ENCODE measurements at regions not wholly inside any gene's neighbourhood (a gene's known extent, or its start where the extent isn't known, plus 50 kb on each side); places are given as distances from the start of the nearest gene placed in this dataset.
A peak's percentile ranks its signal among the peaks of the same experiment; 100 is the strongest.

- no peak for DNase-seq
Measured at GRCh38 chr20:60132162-60132826, 174.1 kb downstream of the CDH26 start.

DNA sequence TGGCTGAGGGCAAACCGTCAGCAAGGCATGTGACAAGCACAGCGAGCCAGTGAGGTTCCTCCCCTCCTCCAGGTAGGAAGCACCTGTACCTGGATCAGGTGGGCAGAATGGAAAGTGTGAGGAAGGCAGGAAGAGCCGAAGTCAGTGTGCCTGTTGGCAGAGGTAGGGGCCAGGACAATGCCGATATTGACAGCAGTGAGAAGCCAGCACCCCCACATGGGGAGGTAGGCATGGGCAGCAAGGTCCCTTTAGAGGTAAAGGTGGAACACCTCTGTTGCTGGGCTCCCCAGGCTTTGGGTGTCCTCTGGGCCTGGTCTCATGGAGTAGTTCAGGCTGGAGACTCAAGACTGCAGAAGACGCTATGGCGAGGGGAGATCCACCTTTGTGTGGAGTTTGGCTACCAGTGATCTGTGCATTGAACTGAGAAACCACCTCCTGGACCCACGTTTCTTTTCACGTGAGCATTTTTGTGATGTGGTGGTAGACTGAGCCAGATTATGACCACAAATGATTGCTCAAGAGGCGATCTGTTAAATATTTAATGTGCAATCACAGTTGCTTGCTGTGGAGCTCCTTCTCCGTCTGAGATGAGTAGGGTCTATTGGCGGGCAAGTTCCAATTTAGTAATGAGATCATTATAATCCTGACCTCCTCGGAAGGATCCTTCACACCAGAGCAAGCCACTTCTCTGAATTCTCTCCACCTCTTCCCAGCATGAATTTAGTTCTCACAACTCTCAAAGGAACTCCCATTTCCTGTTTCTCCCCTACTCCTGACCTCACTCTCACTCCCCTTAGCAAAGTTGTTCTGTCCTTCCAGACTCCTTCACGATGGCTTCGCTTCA, 174.8 kb downstream of the CDH26 start:
- DNase-seq, result no peak

DNA sequence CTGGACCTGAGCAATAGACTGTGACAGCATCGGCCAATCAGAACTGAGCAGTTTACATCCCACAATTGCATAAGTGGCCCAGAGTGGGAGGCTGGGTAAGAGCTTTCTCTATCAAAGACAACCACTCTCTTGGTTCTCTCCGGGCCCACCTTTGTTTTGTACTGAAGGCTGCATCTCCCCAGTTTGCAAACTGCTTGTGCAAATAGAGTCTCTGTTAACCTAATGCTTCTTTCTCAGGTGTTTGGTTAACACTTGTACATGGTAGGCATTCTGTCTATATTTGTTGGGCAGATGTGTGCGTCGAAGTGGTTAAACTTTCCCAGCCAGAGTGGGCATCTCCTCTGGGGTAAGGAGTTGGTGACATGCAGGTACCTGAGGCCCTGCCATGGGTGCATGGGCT, 177.1 kb downstream of the CDH26 start:
- DNase-seq, result no peak

GRCh38 chr20:60136645-60137401, 178.6 kb downstream of the CDH26 start:
- no peak for DNase-seq

- peak; percentile 7 to 53 for DNase-seq
Measured at GRCh38 chr20:60137657-60138245, 179.5 kb downstream of the CDH26 start.

DNA sequence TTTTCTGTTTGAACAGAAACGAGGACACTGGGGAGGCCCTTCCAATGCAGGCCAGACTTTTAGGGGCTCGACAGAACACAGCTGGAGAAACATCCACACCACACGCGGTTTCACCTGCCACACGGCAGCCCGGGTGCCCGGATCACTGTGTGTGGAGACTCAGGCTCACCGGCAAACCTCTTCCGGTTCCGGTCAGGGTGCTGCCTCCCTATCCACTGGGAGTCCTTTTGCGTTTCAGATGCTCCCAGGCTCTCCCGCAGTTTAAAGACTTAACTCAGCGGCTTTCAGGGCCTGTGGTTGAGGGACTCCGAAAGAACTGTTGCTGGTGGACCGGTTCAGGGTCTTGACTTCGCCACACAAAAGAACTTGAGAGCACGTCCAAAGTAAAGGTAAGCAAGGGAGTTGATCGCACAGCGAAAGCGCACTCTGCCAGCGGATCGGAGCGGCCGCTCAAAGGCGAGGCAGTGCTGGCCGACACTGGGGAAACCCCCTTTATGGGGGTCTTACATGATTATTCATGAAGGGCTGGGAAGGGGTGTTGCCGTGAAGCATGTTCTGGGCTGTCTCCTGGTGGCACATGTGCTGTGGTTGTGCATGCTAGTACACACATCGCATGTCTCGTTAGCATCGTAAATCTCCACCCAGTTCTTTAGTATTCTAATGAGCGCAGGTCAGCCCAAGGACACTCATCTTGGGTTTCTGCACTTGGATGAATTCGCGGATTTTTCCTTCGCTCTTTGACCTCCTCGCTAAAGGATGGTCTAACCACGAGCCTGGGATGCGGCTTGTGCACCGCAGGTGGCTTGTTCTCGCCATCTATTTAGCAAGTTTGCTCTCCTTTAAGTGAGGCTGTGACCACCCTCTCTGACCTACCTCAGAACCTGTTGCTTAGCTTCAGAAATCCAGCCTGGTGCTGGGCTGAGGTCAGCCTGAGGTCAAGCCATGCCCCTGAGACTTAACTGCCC, 180.3 kb downstream of the CDH26 start:
- DNase-seq, result peak; percentile 1 to 59

DNA sequence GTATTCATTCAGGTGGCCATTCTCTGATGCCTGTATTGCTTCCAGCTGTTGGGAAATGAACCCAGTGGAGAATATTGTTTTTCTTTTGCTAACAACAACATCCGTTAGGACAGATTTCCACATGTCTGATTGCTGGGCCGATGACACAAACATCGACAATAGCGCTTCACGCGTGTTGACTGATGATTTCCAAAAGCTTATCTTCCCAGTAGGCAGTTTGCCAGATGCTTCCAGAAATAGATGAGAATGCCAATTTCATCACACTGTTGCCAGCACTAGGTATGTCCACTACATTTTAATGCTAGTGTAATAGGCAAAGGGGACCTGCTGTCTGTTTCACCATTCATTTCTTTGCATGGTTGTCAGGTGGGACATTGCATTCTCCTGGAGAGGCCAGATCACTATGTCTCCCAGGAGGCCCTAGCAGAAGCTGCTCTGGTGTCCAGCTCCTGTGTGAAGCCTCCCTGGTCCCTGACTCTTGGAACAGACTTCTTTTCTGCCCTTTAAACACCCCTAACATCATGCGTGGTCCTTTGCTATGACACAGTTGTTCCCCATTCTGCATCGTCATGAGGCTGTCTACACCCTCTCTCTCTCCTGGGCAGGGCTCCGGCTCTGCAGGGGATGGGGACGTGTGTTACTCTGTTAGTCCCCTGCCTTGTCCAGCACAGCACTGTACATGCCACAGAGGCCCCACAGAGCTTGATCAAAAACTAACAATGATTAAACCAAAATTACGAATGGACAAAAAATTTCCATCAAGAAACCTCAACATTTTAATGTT, 181.6 kb downstream of the CDH26 start:
- no peak for DNase-seq

GRCh38 chr20:60142587-60142986, 184.4 kb downstream of the CDH26 start:
- no peak for DNase-seq

- DNase-seq, result no peak
Measured at GRCh38 chr20:60143261-60143842, 185.1 kb downstream of the CDH26 start.

- DNase-seq, result no peak
Measured at GRCh38 chr20:60144404-60144803, 186.2 kb downstream of the CDH26 start.

GRCh38 chr20:60144974-60145527, 186.8 kb downstream of the CDH26 start:
- DNase-seq, result no peak

GRCh38 chr20:60147004-60147403, 188.8 kb downstream of the CDH26 start:
- no peak for DNase-seq

DNA sequence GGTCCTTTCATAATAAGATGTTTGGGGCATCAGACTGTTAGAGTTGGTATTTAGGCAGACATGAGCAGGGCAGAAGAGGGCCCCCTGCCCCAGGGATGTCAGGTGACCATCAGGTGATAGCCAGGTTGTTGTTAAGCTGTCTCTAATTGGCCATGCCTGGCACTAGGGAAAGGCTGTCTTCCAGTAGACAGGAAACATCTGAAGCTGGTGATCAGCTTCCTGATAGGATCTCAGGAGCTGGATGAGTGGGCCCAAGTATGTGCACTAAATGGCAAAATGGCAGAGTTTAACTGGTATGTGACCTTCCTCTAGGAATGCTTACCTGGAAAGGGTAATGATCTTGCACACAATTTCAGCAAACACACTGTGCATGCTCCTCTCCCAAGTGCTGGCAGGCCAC, 190.7 kb downstream of the CDH26 start:
- no peak for DNase-seq

DNA sequence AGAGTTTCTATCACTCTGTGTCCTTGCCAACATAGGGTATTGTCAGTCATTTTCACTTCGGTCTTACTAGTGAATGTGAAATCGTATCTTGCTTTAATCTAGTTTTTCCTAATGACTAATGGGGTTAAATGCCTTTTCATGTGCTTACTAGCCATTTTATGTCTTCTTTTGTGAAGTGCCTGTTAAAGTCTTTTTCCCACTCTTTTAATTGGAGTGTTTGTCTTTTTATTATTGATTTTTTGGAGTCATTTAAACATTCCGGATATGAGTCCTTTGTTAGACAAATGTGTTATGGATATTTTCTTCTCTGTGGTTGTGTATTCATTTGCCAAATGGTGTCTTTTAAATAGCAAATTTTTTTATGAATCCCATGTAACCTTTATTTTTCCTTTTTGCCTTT, 194.6 kb downstream of the CDH26 start:
- DNase-seq, result no peak

GRCh38 chr20:60160451-60161145, 202.4 kb downstream of the CDH26 start:
- no peak for DNase-seq

- no peak for DNase-seq
Measured at GRCh38 chr20:60167812-60168211, 209.6 kb downstream of the CDH26 start.

DNA sequence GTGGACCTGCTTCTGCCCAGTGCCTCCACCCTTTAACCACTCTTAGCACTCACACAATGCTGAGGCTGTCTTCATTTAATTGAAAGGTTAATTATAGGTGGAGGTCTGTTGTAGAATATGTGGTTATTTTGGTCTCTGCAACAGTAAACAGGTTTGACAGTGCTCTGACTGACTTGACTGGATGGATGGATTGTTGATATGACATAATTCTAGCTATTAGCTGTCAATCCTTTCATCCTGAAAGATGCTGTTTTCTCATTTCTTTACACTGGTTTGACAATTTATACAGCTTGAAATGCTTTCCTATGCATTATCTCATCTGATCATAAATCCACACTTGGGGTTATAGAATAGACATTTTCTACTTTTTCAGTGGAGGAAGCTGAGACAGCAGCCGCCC, 210.7 kb downstream of the CDH26 start:
- DNase-seq, result no peak

GRCh38 chr20:60170116-60170515, 211.9 kb downstream of the CDH26 start:
- no peak for DNase-seq

DNA sequence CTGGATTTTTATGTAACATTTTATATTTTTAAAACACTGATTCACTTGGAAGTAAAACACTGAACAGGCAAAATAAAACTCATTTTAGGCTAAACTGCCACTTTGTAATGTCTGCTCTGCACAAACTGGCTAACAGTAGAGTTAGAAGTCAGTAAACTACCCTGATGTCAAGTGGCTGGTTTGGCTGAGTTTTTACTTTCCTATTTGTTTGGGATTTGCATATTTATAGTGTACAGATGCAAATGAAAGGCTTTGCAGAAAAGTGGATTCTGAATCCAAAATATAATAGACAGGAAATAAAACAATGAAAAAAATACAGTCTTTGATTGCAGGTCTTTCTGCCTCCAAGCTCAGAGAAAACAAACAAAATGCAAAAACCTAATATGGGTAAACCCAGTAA, 213.1 kb downstream of the CDH26 start:
- DNase-seq, result no peak

DNA sequence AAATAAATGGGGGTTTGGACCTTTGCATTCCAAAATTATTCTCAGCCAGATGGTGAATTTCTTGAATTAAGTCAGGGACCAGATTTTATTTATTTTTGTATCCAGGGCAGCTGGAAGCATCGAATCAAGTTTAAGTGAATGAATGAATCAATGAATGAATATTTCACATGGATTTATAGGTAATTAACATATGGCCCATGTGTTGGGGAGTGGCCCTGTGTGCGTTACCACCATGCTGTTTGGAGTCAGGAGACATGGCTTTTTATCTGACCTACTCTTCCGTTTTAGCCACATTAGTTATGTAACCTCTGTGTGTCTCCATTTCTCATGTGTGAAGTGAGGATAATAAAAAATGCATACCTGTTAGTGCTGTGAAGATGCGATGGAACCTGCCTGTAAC, 213.5 kb downstream of the CDH26 start:
- no peak for DNase-seq

All from NCI-H446 (cell line).